HCT116 (cell line): ENCODE measurements at regions not wholly inside any gene's neighbourhood (a gene's known extent, or its start where the extent isn't known, plus 50 kb on each side); places are given as distances from the start of the nearest gene placed in this dataset.

ENCODE experiments used
- ATAC-seq: fragments of 200-7000 bp; cut with Tn5 transposase; 2 replicates; pipeline ENCODE4 v1.9.1; 2020; ENCODE audit warnings: mild to moderate bottlenecking, moderate library complexity
- BruUV-seq: library from RNA; stranded (reverse); fragments of 400-500 nt; replicated peaks from 2 replicates; lab custom pipeline; 2021; lab: Mats Ljungman, UMichigan
- CTCF ChIA-PET: fragments of 300-600 bp; sonication (Branson Sonifier 250); formaldehyde crosslinking; loops from one replicate; lab custom pipeline; 2021; ENCODE audit warnings: antibody characterized with exemption; lab: Charles Lee
- POLR2A ChIA-PET: fragments of 300-600, 350-600 bp; sonication (Branson Sonifier 250); formaldehyde crosslinking; loops from one replicate; lab custom pipeline; 2021; ENCODE audit warnings: antibody characterized with exemption; lab: Charles Lee
- RAD21 ChIA-PET, 2 experiments: fragments of 300-600 bp; sonication (Branson Sonifier 250); formaldehyde crosslinking; loops; one replicate each; lab custom pipeline; 2023; ENCODE audit warnings: low total read pairs in 2 of 2; ENCODE audit not compliant: uncharacterized antibody in 2 of 2, unreplicated experiment in 2 of 2, low non-redundant PET in 1 of 2; lab: Charles Lee
- DNase-seq: peaks from one replicate; pipeline ENCODE4 v3.0.0-alpha.2; 2010; ENCODE audit warnings: low read depth, low spot score
- H2AFZ ChIP-seq: fragments of 200-600 bp; shearing (Covaris generic), sonication (generic); 2 replicates; pipeline ENCODE4 v1.6.1; 2017; ENCODE audit warnings: low read depth, mixed run types, mixed read lengths, antibody characterized with exemption, low read length; ENCODE audit not compliant: poor library complexity, severe bottlenecking
- H3K27ac ChIP-seq: 2 replicates; pipeline ENCODE4 v1.5.1; 2012; ENCODE audit warnings: low read depth, low read length
- H3K27me3 ChIP-seq: fragments of 200-600 bp; sonication (generic); 2 replicates; pipeline ENCODE4 v1.6.1; 2016; ENCODE audit warnings: mixed run types, low read length, mixed read lengths; ENCODE audit not compliant: insufficient read depth
- H3K36me3 ChIP-seq, 2 experiments: fragments of 200-500 bp in 1 of 2; fragments of 200-600 bp in 1 of 2; sonication (Bioruptor generic) in 1 of 2; sonication (generic) in 1 of 2; 2 replicates each; pipeline versions ENCODE4 v1.5.1 to v1.6.1; 2014 to 2016; ENCODE audit warnings: low read length in 2 of 2, inconsistent platforms in 1 of 2, mixed read lengths in 1 of 2, mixed run types in 1 of 2; ENCODE audit not compliant: insufficient read depth in 2 of 2, control insufficient read depth in 1 of 2
- H3K4me1 ChIP-seq, 2 experiments: fragments of 200-600 bp in 1 of 2; sonication (generic) in 1 of 2; 2 replicates each; pipeline versions ENCODE4 v1.5.1 to v1.6.1; 2012 to 2017; ENCODE audit warnings: low read length in 2 of 2, inconsistent platforms in 1 of 2, mild to moderate bottlenecking in 1 of 2, mixed read lengths in 1 of 2, mixed run types in 1 of 2, moderate library complexity in 1 of 2; ENCODE audit not compliant: insufficient read depth in 2 of 2, control insufficient read depth in 1 of 2
- H3K4me2 ChIP-seq: fragments of 200-600 bp; sonication (generic); 2 replicates; pipeline ENCODE4 v1.6.1; 2017; ENCODE audit warnings: mixed run types, low read length, mixed read lengths
- H3K4me3 ChIP-seq, 2 experiments: fragments of 200-600 bp in 1 of 2; sonication (generic) in 1 of 2; replicated peaks in 1 of 2; 2 replicates each; pipeline ENCODE4 v1.5.1; 2011 to 2016; ENCODE audit warnings: low read length in 2 of 2, control low read depth in 1 of 2, low read depth in 1 of 2, mild to moderate bottlenecking in 1 of 2, mixed read lengths in 1 of 2, mixed run types in 1 of 2
- H3K79me2 ChIP-seq: fragments of 200-600 bp; sonication (generic); 2 replicates; pipeline ENCODE4 v1.6.1; 2017; ENCODE audit warnings: mild to moderate bottlenecking, mixed run types, low read length, moderate library complexity, mixed read lengths; ENCODE audit not compliant: insufficient read depth
- H3K9ac ChIP-seq: fragments of 200-600 bp; sonication (generic); 2 replicates; pipeline ENCODE4 v1.6.1; 2016; ENCODE audit warnings: low read length, mixed read lengths
- H3K9me2 ChIP-seq: fragments of 200-600 bp; sonication (generic), shearing (Covaris generic); 2 replicates; pipeline ENCODE4 v1.6.1; 2017; ENCODE audit warnings: mixed run types, mild to moderate bottlenecking, moderate library complexity; ENCODE audit not compliant: insufficient read depth
- H3K9me3 ChIP-seq, 2 experiments: fragments of 200-500 bp in 1 of 2; fragments of 200-600 bp in 1 of 2; sonication (Bioruptor generic) in 1 of 2; sonication (generic) in 1 of 2; 2 replicates each; pipeline ENCODE4 v1.6.1; 2014 to 2017; ENCODE audit warnings: low read length in 2 of 2, mixed read lengths in 2 of 2, inconsistent platforms in 1 of 2, low read depth in 1 of 2, mild to moderate bottlenecking in 1 of 2, mixed run types in 1 of 2, moderate library complexity in 1 of 2; ENCODE audit not compliant: control insufficient read depth in 1 of 2, insufficient read depth in 1 of 2
- H4K20me1 ChIP-seq: fragments of 200-600 bp; sonication (generic), shearing (Covaris generic); 2 replicates; pipeline ENCODE4 v1.6.1; 2017; ENCODE audit warnings: mixed run types, mild to moderate bottlenecking, moderate library complexity; ENCODE audit not compliant: insufficient read depth
- CEBPB ChIP-seq: IDR thresholded peaks from 2 replicates; pipeline ENCODE4 v1.6.1; 2012; ENCODE audit warnings: low read depth
- EGR1 ChIP-seq: IDR thresholded peaks from 2 replicates; pipeline ENCODE4 v1.6.1; 2012; ENCODE audit warnings: low read depth
- ELF1 ChIP-seq: IDR thresholded peaks from 2 replicates; pipeline ENCODE4 v1.6.1; 2012; ENCODE audit warnings: low read depth, borderline replicate concordance
- REST ChIP-seq: IDR thresholded peaks from 2 replicates; pipeline ENCODE4 v1.6.1; 2012; ENCODE audit warnings: low read depth
- ZFX ChIP-seq: fragments of 450-650 bp; IDR thresholded peaks from 2 replicates; pipeline ENCODE4 v1.6.1; 2017
- intact Hi-C: fragments of 100-400 bp; cut with micrococcal nuclease; formaldehyde crosslinking; loops from 2 replicates; pipeline ENCODE4 v1.10.0; 2022
- TF ChIP-seq, protein P1 (sequence below), 3 experiments: fragments of 200-600 bp in 1 of 3; sonication (generic) in 1 of 3; IDR thresholded peaks in 2 of 3; conservative IDR thresholded peaks in 1 of 3; 2 replicates each; pipeline ENCODE4 v1.5.1; 2012 to 2017; ENCODE audit warnings: low read depth in 2 of 3, low read length in 2 of 3, antibody characterized with exemption in 1 of 3, borderline replicate concordance in 1 of 3, control low read depth in 1 of 3, mild to moderate bottlenecking in 1 of 3, mixed read lengths in 1 of 3, mixed run types in 1 of 3, moderate library complexity in 1 of 3; ENCODE audit not compliant: insufficient read depth in 1 of 3

- intact Hi-C loops: no loop called here
- ATAC-seq: no peak
- DNase-seq: no peak
- no peak for TF ChIP-seq REST
- no peak for TF ChIP-seq ZFX
- TF ChIP-seq, protein P1, sequence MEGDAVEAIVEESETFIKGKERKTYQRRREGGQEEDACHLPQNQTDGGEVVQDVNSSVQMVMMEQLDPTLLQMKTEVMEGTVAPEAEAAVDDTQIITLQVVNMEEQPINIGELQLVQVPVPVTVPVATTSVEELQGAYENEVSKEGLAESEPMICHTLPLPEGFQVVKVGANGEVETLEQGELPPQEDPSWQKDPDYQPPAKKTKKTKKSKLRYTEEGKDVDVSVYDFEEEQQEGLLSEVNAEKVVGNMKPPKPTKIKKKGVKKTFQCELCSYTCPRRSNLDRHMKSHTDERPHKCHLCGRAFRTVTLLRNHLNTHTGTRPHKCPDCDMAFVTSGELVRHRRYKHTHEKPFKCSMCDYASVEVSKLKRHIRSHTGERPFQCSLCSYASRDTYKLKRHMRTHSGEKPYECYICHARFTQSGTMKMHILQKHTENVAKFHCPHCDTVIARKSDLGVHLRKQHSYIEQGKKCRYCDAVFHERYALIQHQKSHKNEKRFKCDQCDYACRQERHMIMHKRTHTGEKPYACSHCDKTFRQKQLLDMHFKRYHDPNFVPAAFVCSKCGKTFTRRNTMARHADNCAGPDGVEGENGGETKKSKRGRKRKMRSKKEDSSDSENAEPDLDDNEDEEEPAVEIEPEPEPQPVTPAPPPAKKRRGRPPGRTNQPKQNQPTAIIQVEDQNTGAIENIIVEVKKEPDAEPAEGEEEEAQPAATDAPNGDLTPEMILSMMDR (IDR thresholded peaks at IDR 0.05 in 2 of 3, conservative IDR thresholded peaks at IDR 0.05 in 1 of 3; ENCODE audit: borderline replicate concordance in 1 of 3, insufficient read depth in 1 of 3, low read depth in 2 of 3, low read length in 2 of 3): no peak
- TF ChIP-seq ELF1: no peak
- no peak for TF ChIP-seq CEBPB
- TF ChIP-seq EGR1: no peak
- no peak overlapping the region for H3K9ac ChIP-seq
- H4K20me1 ChIP-seq: no peaks in the 10 kb centered on the region
- H2AFZ ChIP-seq: no peak overlapping the region
- H3K9me3 ChIP-seq: no peaks in the 10 kb centered on the region
- RAD21 ChIA-PET: no interaction called here
- H3K4me3 ChIP-seq: no peak overlapping the region
- H3K79me2 ChIP-seq: no peaks in the 10 kb centered on the region
- BruUV-seq: no TSS peak
- CTCF ChIA-PET: no interaction called here
- POLR2A ChIA-PET: no interaction called here
- H3K4me1 ChIP-seq: no peaks in the 10 kb centered on the region
- H3K9me2 ChIP-seq: no peaks in the 10 kb centered on the region
- H3K36me3 ChIP-seq: no peaks in the 10 kb centered on the region
- no peak overlapping the region for H3K4me2 ChIP-seq
- H3K27me3 ChIP-seq: peaks cover 8% of the 10 kb centered on the region
- no peak overlapping the region for H3K27ac ChIP-seq
Observed at GRCh38 chr3:67296039-67296892, 298.2 kb downstream of the KBTBD8 start.
